H1 (cell line): ENCODE measurements at regions not wholly inside any gene's neighbourhood (a gene's known extent, or its start where the extent isn't known, plus 50 kb on each side); places are given as distances from the start of the nearest gene placed in this dataset.

Experiments used
- CTCF ChIA-PET: fragments of 300-600 bp; sonication (Branson Sonifier 250); formaldehyde crosslinking; loops from one replicate; lab custom pipeline; 2021; ENCODE audit not compliant: partially characterized antibody; lab: Charles Lee
- POLR2A ChIA-PET: fragments of 300-600 bp; sonication (Branson Sonifier 250); formaldehyde crosslinking; loops from one replicate; lab custom pipeline; 2021; ENCODE audit warnings: inconsistent platforms; ENCODE audit not compliant: partially characterized antibody; lab: Charles Lee
- DNase-seq, 2 experiments: peaks; one replicate each; pipeline versions ENCODE4 v3.0.0 to v3.0.0-alpha.2; 2010 to 2022; ENCODE audit warnings: low spot score in 2 of 2, low read depth in 1 of 2, mixed read lengths in 1 of 2
- FAIRE-seq: peaks from 2 replicates; lab custom pipeline; 2011; peaks lifted over from hg19 to GRCh38; lab: Jason Lieb, UNC
- H2AFZ ChIP-seq: 2 replicates; pipeline ENCODE4 v1.8.1; 2012; ENCODE audit warnings: low read length, inconsistent platforms
- H2AK5ac ChIP-seq: 2 replicates; pipeline ENCODE4 v1.6.1; 2013; ENCODE audit warnings: low read depth, low read length
- H2BK120ac ChIP-seq: replicated peaks from 2 replicates; pipeline ENCODE3; 2013; ENCODE audit warnings: low read depth, low read length, inconsistent platforms
- H2BK12ac ChIP-seq: 2 replicates; pipeline ENCODE4 v1.6.1; 2013; ENCODE audit warnings: low read depth, low read length
- H2BK15ac ChIP-seq: 2 replicates; pipeline ENCODE4 v1.6.1; 2013; ENCODE audit warnings: low read length
- H2BK20ac ChIP-seq: 2 replicates; pipeline ENCODE4 v1.6.1; 2013; ENCODE audit warnings: low read length
- H2BK5ac ChIP-seq: 2 replicates; pipeline ENCODE4 v1.6.1; 2013; ENCODE audit warnings: low read depth, low read length
- H3K14ac ChIP-seq: 2 replicates; pipeline ENCODE4 v1.6.1; 2013; ENCODE audit warnings: inconsistent platforms; ENCODE audit not compliant: insufficient read length
- H3K18ac ChIP-seq: 2 replicates; pipeline ENCODE4 v1.6.1; 2013; ENCODE audit warnings: low read length; ENCODE audit errors: extremely low read depth
- H3K23ac ChIP-seq: 2 replicates; pipeline ENCODE4 v1.6.1; 2013; ENCODE audit warnings: inconsistent platforms; ENCODE audit not compliant: insufficient read length
- H3K23me2 ChIP-seq: 2 replicates; pipeline ENCODE4 v1.6.1; 2013; ENCODE audit warnings: low read depth, low read length
- H3K27ac ChIP-seq: 2 replicates; pipeline ENCODE4 v1.6.1; 2011; ENCODE audit warnings: low read depth, low read length, inconsistent platforms
- H3K27me3 ChIP-seq, 4 experiments: replicated peaks in 1 of 4; 1 replicate in 1 of 4; 2 replicates in 3 of 4; pipeline versions ENCODE4 v1.6.1 to v1.8.1; 2011 to 2013; ENCODE audit warnings: low read length in 3 of 4, mild to moderate bottlenecking in 3 of 4, inconsistent platforms in 2 of 4, mixed read lengths in 2 of 4, moderate library complexity in 1 of 4; ENCODE audit not compliant: control insufficient read depth in 3 of 4, insufficient read depth in 3 of 4; ENCODE audit errors: extremely low read depth in 1 of 4
- H3K36me3 ChIP-seq, 4 experiments: 2 replicates each; pipeline versions ENCODE4 v1.6.1 to v1.8.1; 2011 to 2013; ENCODE audit warnings: mild to moderate bottlenecking in 4 of 4, low read length in 3 of 4, moderate library complexity in 2 of 4, control low read depth in 1 of 4, inconsistent platforms in 1 of 4; ENCODE audit not compliant: insufficient read depth in 4 of 4, control insufficient read depth in 2 of 4
- H3K4ac ChIP-seq: replicated peaks from 2 replicates; pipeline ENCODE3; 2013; ENCODE audit warnings: low read length, low read depth, mixed read lengths, inconsistent platforms; ENCODE audit not compliant: insufficient read length
- H3K4me1 ChIP-seq, 4 experiments: replicated peaks in 1 of 4; 1 replicate in 1 of 4; 2 replicates in 3 of 4; pipeline versions ENCODE4 v1.6.1 to v1.8.1; 2011 to 2013; ENCODE audit warnings: low read length in 3 of 4, inconsistent platforms in 2 of 4, mixed read lengths in 1 of 4; ENCODE audit not compliant: insufficient read depth in 4 of 4, control insufficient read depth in 3 of 4
- H3K4me2 ChIP-seq, 2 experiments: 2 replicates each; pipeline versions ENCODE4 v1.6.1 to v1.8.1; 2011 to 2013; ENCODE audit warnings: low read depth in 2 of 2, low read length in 2 of 2, control low read depth in 1 of 2, inconsistent platforms in 1 of 2, mild to moderate bottlenecking in 1 of 2; ENCODE audit not compliant: insufficient read depth in 1 of 2
- H3K4me3 ChIP-seq, 4 experiments: fragments of 200-600, 300-600 bp in 1 of 4; sonication (generic), shearing (Covaris generic), sonication (Bioruptor Twin) in 1 of 4; 2 replicates each; pipeline versions ENCODE4 v1.5.1 to v1.8.1; 2011 to 2016; ENCODE audit warnings: low read length in 4 of 4, low read depth in 3 of 4, control low read depth in 2 of 4, inconsistent platforms in 2 of 4, mild to moderate bottlenecking in 2 of 4, mixed read lengths in 1 of 4, moderate library complexity in 1 of 4; ENCODE audit not compliant: insufficient read depth in 2 of 4; ENCODE audit errors: extremely low read depth in 1 of 4
- H3K56ac ChIP-seq: replicated peaks from 2 replicates; pipeline ENCODE3; 2013; ENCODE audit warnings: low read depth, mild to moderate bottlenecking, mixed read lengths, low read length, inconsistent platforms; ENCODE audit not compliant: insufficient read length
- H3K79me1 ChIP-seq: 2 replicates; pipeline ENCODE4 v1.6.1; 2013; ENCODE audit warnings: low read depth, low read length, control low read depth
- H3K79me2 ChIP-seq, 2 experiments: 2 replicates each; pipeline versions ENCODE4 v1.6.1 to v1.8.1; 2012 to 2013; ENCODE audit warnings: low read length in 2 of 2, mild to moderate bottlenecking in 2 of 2, inconsistent platforms in 1 of 2; ENCODE audit not compliant: insufficient read depth in 2 of 2, control insufficient read depth in 1 of 2
- H3K9ac ChIP-seq, 4 experiments: replicated peaks in 1 of 4; 1 replicate in 1 of 4; 2 replicates in 3 of 4; pipeline versions ENCODE4 v1.6.1 to v1.8.1; 2011 to 2013; ENCODE audit warnings: low read depth in 3 of 4, low read length in 3 of 4, control low read depth in 2 of 4, mild to moderate bottlenecking in 2 of 4, moderate library complexity in 2 of 4, inconsistent platforms in 1 of 4; ENCODE audit errors: extremely low read depth in 1 of 4
- H3K9me3 ChIP-seq, 2 experiments: 2 replicates each; pipeline versions ENCODE4 v1.6.1 to v1.8.1; 2012 to 2013; ENCODE audit warnings: mild to moderate bottlenecking in 2 of 2, moderate library complexity in 2 of 2, control low read depth in 1 of 2, inconsistent platforms in 1 of 2, low read depth in 1 of 2, low read length in 1 of 2, mixed read lengths in 1 of 2; ENCODE audit not compliant: insufficient read depth in 2 of 2
- H4K20me1 ChIP-seq, 2 experiments: replicated peaks in 1 of 2; 2 replicates each; pipeline versions ENCODE3 to v1.8.1; 2011 to 2013; ENCODE audit warnings: inconsistent platforms in 2 of 2, low read length in 2 of 2, mild to moderate bottlenecking in 1 of 2; ENCODE audit not compliant: insufficient read depth in 2 of 2, control insufficient read depth in 1 of 2
- H4K5ac ChIP-seq: 2 replicates; pipeline ENCODE4 v1.6.1; 2013; ENCODE audit warnings: low read length, low read depth, mixed read lengths, inconsistent platforms; ENCODE audit not compliant: insufficient read length
- H4K8ac ChIP-seq: 2 replicates; pipeline ENCODE4 v1.8.0; 2013; ENCODE audit warnings: mild to moderate bottlenecking, moderate library complexity, low read length, inconsistent platforms; ENCODE audit not compliant: insufficient read depth; ENCODE audit errors: extremely low read depth
- H4K91ac ChIP-seq: replicated peaks from 2 replicates; pipeline ENCODE3; 2013; ENCODE audit warnings: low read length, mixed read lengths, inconsistent platforms; ENCODE audit not compliant: insufficient read length
- GTF2F1 ChIP-seq: IDR thresholded peaks from 2 replicates; pipeline ENCODE4 v1.6.1; 2012; ENCODE audit warnings: low read depth, low read length, improper control_type of control experiment, borderline replicate concordance
- MAFK ChIP-seq: IDR thresholded peaks from 2 replicates; pipeline ENCODE4 v1.6.1; 2012; ENCODE audit warnings: low read depth, mild to moderate bottlenecking, improper control_type of control experiment, low read length
- SUZ12 ChIP-seq: fragments of 200-600 bp; sonication (generic); IDR thresholded peaks from 2 replicates; pipeline ENCODE4 v1.6.1; 2012; ENCODE audit warnings: mild to moderate bottlenecking, inconsistent platforms, low read length, moderate library complexity, mixed read lengths
- WGBS, 2 experiments: shearing (Covaris generic) in 1 of 2; methylation state at CpG; one replicate each; pipeline versions ENCODE4 v1.1.6 to v1.1.7; 2013 to 2015; ENCODE audit warnings: low lambda C conversion rate in 2 of 2, mixed read lengths in 2 of 2, inconsistent platforms in 1 of 2, low coverage in 1 of 2, missing lambda C conversion rate in 1 of 2; ENCODE audit not compliant: insufficient replicate concordance in 2 of 2, insufficient coverage in 1 of 2, insufficient read length in 1 of 2; ENCODE audit errors: extremely low coverage in 1 of 2, missing lambda C conversion rate in 1 of 2; 5-methylcytosine and 5-hydroxymethylcytosine counted together

- H2BK20ac ChIP-seq, result no peak overlapping the region
- DNase-seq, result no peak
- no peaks in the 10 kb centered on the region for H3K79me1 ChIP-seq
These were observed 661.7 kb upstream of the RAG2 start for GRCh38 chr11:37259734-37260133.

More at GRCh38 chr11:37259734-37260133, 661.7 kb upstream of the RAG2 start:
- WGBS, 2 experiments, result 97% methylated on average over 3 of the region's 3 CpGs; no CpG with 5 or more reads in 1 of the 2 experiments
- no peak overlapping the region for H4K91ac ChIP-seq
- no peaks in the 10 kb centered on the region for H3K27me3 ChIP-seq
- no peak for FAIRE-seq
- H3K23me2 ChIP-seq, result no peaks in the 10 kb centered on the region
- H4K8ac ChIP-seq, result no peak overlapping the region
- peaks cover 0 to 4% (median 0%) of the 10 kb centered on the region in 4 experiments; a peak in 1 of 7 replicates for H3K4me1 ChIP-seq
- no peak overlapping the region for H2AFZ ChIP-seq
- H3K4ac ChIP-seq, result no peak overlapping the region
- no peak overlapping the region for H2BK120ac ChIP-seq
- H3K9ac ChIP-seq, result no peak overlapping the region
- ChIA-PET POLR2A (no interaction called here), CTCF (no interaction called here)
- H3K18ac ChIP-seq, result no peak overlapping the region
- H3K9me3 ChIP-seq, result no peaks in the 10 kb centered on the region
- H4K5ac ChIP-seq, result no peak overlapping the region
- no peak overlapping the region for H3K56ac ChIP-seq
- no peak overlapping the region for H2BK12ac ChIP-seq
- no peaks in the 10 kb centered on the region for H4K20me1 ChIP-seq
- H2AK5ac ChIP-seq, result no peak overlapping the region
- H3K23ac ChIP-seq, result no peak overlapping the region
- H3K36me3 ChIP-seq, result no peaks in the 10 kb centered on the region
- H3K4me2 ChIP-seq, result no peak overlapping the region
- H3K14ac ChIP-seq, result no peak overlapping the region
- no peak overlapping the region for H3K4me3 ChIP-seq
- no peak overlapping the region for H2BK5ac ChIP-seq
- no peaks in the 10 kb centered on the region for H3K79me2 ChIP-seq
- H2BK15ac ChIP-seq, result no peak overlapping the region
- H3K27ac ChIP-seq, result no peak overlapping the region
- no peak for TF ChIP-seq GTF2F1
- TF ChIP-seq MAFK, result peak; percentile 48; the same call in 1 of the 2 replicates
- TF ChIP-seq SUZ12, result no peak
